Neural cell (in vitro differentiated cells): ENCODE measurements at regions not wholly inside any gene's neighbourhood (a gene's known extent, or its start where the extent isn't known, plus 50 kb on each side); places are given as distances from the start of the nearest gene placed in this dataset.

ENCODE experiments used
- EP300 ChIP-seq: fragments of 450-650 bp; conservative IDR thresholded peaks from 2 replicates; pipeline ENCODE4 v1.6.1; 2014; ENCODE audit warnings: antibody characterized with exemption, mild to moderate bottlenecking, moderate library complexity; ENCODE audit not compliant: poor library complexity, severe bottlenecking
- POLR2AphosphoS5 ChIP-seq: IDR thresholded peaks from 2 replicates; pipeline ENCODE4 v1.6.1; 2012
- RAD21 ChIP-seq: fragments of 450-650 bp; conservative IDR thresholded peaks from 2 replicates; pipeline ENCODE4 v1.6.1; 2014; ENCODE audit warnings: antibody characterized with exemption, mild to moderate bottlenecking, moderate library complexity
- SMC3 ChIP-seq: fragments of 450-650 bp; conservative IDR thresholded peaks from 2 replicates; pipeline ENCODE4 v1.6.1; 2014; ENCODE audit warnings: antibody characterized with exemption, mild to moderate bottlenecking, moderate library complexity; ENCODE audit not compliant: poor library complexity
- TAF1 ChIP-seq: IDR thresholded peaks from 2 replicates; pipeline ENCODE4 v1.6.1; 2012; ENCODE audit warnings: low read depth
- TF ChIP-seq, protein P1 (sequence below): fragments of 450-650 bp; IDR thresholded peaks from 2 replicates; pipeline ENCODE4 v1.5.1; 2014; ENCODE audit warnings: antibody characterized with exemption, mild to moderate bottlenecking, moderate library complexity; ENCODE audit not compliant: poor library complexity, severe bottlenecking

DNA sequence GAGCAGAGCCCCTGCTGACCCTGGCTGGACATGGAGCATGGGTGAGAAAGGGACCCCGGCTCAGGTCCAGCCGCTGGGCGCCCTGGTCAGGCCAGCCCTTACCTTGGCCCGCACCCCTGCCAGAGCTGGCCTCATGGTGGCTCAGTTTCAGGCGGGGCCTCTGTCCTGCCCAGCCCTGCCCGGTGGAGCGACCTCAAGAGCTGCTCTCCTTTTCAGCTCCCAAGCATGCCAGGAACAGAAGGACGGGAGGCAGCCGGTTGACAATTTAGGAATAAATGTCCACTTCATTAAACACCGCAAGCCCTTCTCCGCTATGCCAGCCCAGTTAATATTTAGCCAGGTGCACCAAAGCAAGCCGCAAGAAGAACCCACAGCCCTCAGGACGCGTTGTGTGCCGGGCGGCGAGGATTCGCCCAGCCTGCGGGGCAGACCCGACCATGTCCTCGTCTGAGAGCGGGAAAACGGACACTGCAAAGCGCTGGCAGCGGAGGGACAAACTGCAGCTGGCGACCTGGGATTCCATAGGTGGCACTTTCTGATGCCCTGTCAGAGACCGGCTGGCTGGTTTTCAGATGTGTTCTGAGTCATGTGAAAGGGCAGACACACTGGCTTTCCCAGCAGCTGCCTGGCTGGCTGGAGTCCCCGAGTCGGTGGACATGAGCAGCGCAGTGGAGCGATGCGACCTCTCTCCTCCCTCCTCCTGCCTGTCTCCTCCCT is 221.9 kb downstream of the TTLL2 start:
- TF ChIP-seq, protein P1, sequence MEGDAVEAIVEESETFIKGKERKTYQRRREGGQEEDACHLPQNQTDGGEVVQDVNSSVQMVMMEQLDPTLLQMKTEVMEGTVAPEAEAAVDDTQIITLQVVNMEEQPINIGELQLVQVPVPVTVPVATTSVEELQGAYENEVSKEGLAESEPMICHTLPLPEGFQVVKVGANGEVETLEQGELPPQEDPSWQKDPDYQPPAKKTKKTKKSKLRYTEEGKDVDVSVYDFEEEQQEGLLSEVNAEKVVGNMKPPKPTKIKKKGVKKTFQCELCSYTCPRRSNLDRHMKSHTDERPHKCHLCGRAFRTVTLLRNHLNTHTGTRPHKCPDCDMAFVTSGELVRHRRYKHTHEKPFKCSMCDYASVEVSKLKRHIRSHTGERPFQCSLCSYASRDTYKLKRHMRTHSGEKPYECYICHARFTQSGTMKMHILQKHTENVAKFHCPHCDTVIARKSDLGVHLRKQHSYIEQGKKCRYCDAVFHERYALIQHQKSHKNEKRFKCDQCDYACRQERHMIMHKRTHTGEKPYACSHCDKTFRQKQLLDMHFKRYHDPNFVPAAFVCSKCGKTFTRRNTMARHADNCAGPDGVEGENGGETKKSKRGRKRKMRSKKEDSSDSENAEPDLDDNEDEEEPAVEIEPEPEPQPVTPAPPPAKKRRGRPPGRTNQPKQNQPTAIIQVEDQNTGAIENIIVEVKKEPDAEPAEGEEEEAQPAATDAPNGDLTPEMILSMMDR, result no peak
- TF ChIP-seq EP300 (no peak), RAD21 (no peak), POLR2AphosphoS5 (no peak), TAF1 (no peak), SMC3 (no peak)
